NCI-H2081 (cell line): ENCODE measurements at regions not wholly inside any gene's neighbourhood (a gene's known extent, or its start where the extent isn't known, plus 50 kb on each side); places are given as distances from the start of the nearest gene placed in this dataset.
"Not testable (repeated sequence)": the region's sequence is repeated elsewhere in the genome, so short reads cannot be mapped to it uniquely, and the experiment has no call there.

Experiments used
- DNase-seq, 2 experiments: peaks; one replicate each; lab custom pipeline; 2025; lab: John Stamatoyannopoulos, UW

- no peak for DNase-seq
These were observed 1144.4 kb upstream of the GOT2 start for GRCh38 chr16:59878479-59878878.

DNA sequence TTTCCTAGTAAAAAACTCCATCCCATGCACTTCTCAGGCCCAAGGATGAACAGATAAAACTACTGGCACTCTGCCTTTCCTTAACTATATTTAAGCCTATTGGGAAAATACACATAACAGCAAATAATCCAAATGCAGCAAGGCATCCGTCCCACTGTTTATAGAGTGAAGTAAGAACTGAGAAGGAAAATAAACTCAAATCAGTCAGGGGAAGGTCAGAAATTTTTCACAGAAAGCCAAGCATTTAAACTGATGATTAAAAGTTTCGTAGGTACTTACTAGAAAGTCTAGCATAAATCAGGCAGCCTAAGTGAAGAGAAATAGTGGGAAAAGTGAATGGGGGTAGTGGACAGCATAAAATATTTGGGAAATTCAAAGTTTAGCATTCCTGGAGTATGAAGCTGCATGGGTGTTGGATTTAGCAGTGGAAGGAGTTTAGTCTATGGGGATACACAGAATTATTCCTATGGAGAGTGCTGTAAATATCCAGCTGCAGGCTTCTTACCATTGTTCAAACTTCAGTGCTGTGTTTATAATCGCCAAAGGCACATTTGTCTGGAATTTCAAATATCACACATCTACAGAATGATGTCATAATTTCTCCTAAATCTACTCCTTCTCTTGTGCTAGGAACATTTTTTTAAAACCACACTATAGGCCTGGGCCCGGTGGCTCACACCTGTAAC is 1131.0 kb upstream of the GOT2 start:
- no peak for DNase-seq

DNA sequence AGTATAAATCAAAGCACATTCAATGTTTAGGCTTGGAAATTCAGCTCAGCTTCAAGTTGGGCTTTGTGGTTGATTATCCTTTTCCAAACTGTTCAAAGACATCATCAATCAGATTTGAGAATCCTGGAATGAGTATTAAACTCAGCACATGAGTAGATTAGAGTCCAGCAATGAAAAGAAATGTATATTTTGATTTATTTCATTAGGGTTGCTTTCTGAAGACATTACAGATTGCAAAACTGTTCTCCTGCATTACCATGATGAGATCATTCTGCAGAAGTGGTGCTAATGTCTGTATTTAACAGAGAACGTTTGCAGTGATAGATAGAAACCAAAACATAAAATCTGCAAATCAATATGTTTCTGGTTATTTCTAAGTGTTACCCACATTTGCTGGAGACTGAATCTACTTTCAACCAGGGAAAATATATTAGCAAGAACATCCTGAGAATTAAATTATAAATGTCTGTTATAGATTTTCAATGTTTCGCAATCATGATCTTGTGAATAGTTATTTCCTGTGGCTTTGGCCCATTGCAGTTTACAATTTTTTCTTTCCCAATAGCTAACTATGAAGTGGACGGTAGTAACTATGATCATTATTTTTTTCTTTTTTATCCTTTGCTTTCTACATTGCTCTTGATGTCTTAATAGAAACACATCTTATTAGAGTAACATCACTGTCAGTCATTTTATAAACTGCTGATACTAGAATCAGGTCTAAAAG is 1125.7 kb upstream of the GOT2 start:
- DNase-seq, result no peak

GRCh38 chr16:59854846-59855439 is 1120.8 kb upstream of the GOT2 start:
- DNase-seq, result no peak

- DNase-seq, result no peak
These were observed 1115.6 kb upstream of the GOT2 start for GRCh38 chr16:59849716-59850115.

DNA sequence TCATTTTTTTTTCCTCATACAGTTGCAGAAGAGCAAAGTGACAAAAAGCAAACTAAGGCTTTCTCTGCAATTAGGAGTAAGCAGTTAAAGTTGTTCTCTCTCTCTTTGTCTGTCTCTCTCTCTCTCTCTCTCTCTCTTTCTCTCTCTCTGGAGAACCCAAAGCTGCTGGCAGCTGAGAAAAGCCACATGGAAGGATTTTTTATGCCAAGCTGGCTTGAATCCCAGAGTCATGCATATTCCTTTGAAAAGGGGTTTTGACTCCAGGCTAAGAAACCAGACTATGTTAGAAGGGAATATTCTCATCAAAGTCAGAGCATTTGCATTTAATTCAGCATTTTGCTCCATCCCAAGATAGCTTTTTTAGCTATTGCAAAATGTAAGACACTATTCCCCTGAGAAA is 1114.2 kb upstream of the GOT2 start:
- no peak for DNase-seq

GRCh38 chr16:59840169-59840568 is 1106.1 kb upstream of the GOT2 start:
- DNase-seq, result no peak

- no peak for DNase-seq
These were observed 1092.7 kb upstream of the GOT2 start for GRCh38 chr16:59826767-59827166.

DNA sequence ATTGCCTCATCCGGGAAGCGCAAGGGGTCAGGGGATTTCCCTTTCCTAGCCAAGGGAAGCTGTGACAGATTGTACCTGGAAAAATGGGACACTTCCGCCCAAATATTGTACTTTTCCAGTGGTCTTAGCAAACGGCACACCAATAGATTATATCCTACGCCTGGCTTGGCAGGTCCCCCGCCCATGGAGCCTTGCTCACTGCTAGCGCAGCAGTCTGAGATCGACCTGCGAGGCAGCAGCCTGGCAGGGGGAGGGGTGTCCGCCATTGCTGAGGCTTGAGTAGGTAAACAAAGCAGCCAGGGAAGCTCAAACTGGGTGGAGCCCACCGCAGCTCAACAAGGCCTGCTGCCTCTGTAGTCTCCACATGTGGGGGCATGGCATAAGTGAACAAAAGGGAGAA is 1075.4 kb upstream of the GOT2 start:
- not testable (repeated sequence) for DNase-seq

- DNase-seq, result no peak
These were observed 1049.1 kb upstream of the GOT2 start for GRCh38 chr16:59783191-59783590.

DNA sequence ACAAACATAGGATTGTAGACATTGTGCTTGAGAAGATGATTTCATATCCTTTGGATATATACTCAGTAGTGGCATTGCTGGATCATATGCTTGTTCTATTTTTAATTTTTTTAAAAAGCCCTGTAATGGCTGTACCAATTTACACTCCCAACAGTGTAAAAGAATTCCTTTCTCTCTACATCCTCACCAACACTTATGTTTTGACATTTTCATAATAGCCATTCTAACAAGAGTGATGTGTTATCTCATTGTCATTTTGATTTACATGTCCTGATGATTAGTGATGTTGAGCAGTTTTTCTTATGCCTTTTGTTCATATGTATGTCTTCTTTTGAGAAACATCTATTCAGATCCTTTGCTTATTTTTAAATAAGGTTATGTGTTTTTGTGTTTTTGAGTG is 1039.2 kb upstream of the GOT2 start:
- DNase-seq, result no peak

GRCh38 chr16:59759296-59759695 is 1025.2 kb upstream of the GOT2 start:
- no peak for DNase-seq

GRCh38 chr16:59758848-59759247 is 1024.7 kb upstream of the GOT2 start:
- no peak for DNase-seq

DNA sequence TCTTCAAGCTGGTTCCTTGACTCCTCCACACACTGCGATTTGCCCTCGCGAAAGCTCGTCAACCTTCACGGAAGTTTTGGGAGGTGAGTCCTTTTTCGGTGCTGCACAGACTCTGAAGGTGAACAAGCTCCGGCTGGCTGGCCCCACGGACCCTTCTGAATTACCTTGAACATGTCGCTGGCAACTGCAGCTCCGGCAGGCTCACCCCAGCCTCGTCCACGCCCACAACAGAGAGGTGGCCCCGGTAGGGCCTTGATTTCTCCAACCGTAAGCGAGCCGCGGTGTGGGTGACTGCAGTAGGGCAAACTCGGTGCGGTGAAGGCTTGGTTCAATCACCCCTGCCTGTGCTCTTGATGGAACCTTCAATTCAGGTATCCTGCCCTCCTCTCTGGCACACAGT is 1020.7 kb upstream of the GOT2 start:
- no peak for DNase-seq

- no peak for DNase-seq
These were observed 1015.7 kb upstream of the GOT2 start for GRCh38 chr16:59749662-59750336.

GRCh38 chr16:59748531-59748930 is 1014.4 kb upstream of the GOT2 start:
- DNase-seq, result no peak

DNA sequence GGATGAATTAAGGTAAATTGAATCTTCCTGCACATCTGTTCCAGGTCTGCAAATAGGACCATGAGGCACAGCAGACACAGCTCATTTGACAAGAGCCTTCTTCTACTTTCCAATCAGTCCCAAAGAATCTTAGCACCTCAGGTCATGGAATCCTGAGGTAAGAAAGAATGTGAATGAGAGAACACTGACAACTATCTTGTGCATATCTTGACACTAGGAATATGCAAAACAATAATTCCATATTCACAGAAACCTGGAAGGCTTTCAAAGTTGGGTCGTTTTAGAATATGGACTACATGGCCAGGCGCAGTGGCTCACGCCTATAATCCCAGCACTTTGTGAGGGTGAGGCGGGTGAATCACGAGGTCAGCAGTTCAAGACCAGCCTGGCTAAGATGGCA is 1009.4 kb upstream of the GOT2 start:
- DNase-seq, result no peak

GRCh38 chr16:59740858-59741257 is 1006.7 kb upstream of the GOT2 start:
- no peak for DNase-seq

- no peak for DNase-seq
These were observed 1003.2 kb upstream of the GOT2 start for GRCh38 chr16:59737274-59737673.

DNA sequence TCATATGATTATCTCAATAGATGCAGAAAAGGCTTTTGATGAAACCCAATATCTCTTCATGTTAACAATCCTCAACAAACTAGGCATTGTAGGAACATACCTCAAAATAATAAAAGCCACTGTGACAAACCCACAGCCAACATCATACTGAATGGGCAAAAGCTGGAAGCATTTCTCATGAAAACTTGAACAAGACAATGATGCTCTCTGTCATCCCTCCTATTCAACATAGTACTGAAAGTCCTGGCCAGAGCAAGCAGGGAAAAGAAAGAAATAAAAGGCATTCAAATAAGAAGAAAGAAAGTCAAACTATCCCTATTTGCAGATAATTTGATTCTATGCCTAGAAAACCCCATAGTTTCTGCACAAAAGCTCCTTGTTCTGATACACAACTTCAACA is 999.2 kb upstream of the GOT2 start:
- DNase-seq, result no peak

- no peak for DNase-seq
These were observed 995.5 kb upstream of the GOT2 start for GRCh38 chr16:59729613-59730012.

GRCh38 chr16:59719121-59719520 is 985.0 kb upstream of the GOT2 start:
- DNase-seq, result no peak
